ENCODE measurements at regions not wholly inside any gene's neighbourhood (a gene's known extent, or its start where the extent isn't known, plus 50 kb on each side); places are given as distances from the start of the nearest gene placed in this dataset.

- TF ChIP-seq CTCF (IDR thresholded peaks at IDR 0.05 in 4 of 5, conservative IDR thresholded peaks at IDR 0.05 in 1 of 5) (no peak), POLR2A (IDR thresholded peaks at IDR 0.05) (no peak)
Observed at GRCh38 chr1:230575886-230576500, 66.3 kb upstream of the COG2 start.

Data from gastrocnemius medialis (tissue), 4 donors.